Common myeloid progenitor, CD34-positive (primary cell): ENCODE measurements at regions not wholly inside any gene's neighbourhood (a gene's known extent, or its start where the extent isn't known, plus 50 kb on each side); places are given as distances from the start of the nearest gene placed in this dataset.

Source experiments
- CTCF ChIA-PET: fragments of 350-600 bp; sonication (Branson Sonifier 250); formaldehyde crosslinking; loops from one replicate; lab custom pipeline; 2021; ENCODE audit warnings: antibody characterized with exemption; lab: Charles Lee
- POLR2A ChIA-PET: fragments of 350-600 bp; sonication (Branson Sonifier 250); formaldehyde crosslinking; loops from one replicate; lab custom pipeline; 2021; ENCODE audit warnings: antibody characterized with exemption; lab: Charles Lee
- DNase-seq, 3 donors: peaks; one replicate each; pipeline versions ENCODE4 v3.0.0 to v3.0.0-alpha.2; 2013
- H3K27ac ChIP-seq, 2 experiments: 1 replicate in 1 of 2; 2 replicates in 1 of 2; pipeline ENCODE4 v1.7.0; 2013; ENCODE audit warnings: inconsistent platforms in 2 of 2, low read length in 2 of 2, mild to moderate bottlenecking in 2 of 2, low read depth in 1 of 2, moderate library complexity in 1 of 2; ENCODE audit not compliant: severe bottlenecking in 2 of 2, insufficient read depth in 1 of 2, poor library complexity in 1 of 2
- H3K27me3 ChIP-seq, 5 experiments: replicated peaks in 2 of 5; 1 replicate in 3 of 5; 2 replicates in 2 of 5; pipeline versions ENCODE4 v1.6.1 to v1.7.0; 2013; ENCODE audit warnings: low read length in 4 of 5, mild to moderate bottlenecking in 2 of 5, moderate library complexity in 2 of 5, inconsistent platforms in 1 of 5; ENCODE audit not compliant: insufficient read depth in 5 of 5, control insufficient read depth in 4 of 5
- H3K36me3 ChIP-seq, 4 experiments: 1 replicate in 2 of 4; 2 replicates in 2 of 4; pipeline versions ENCODE4 v1.6.1 to v1.7.0; 2013; ENCODE audit warnings: low read length in 3 of 4, control low read depth in 1 of 4, mild to moderate bottlenecking in 1 of 4; ENCODE audit not compliant: control insufficient read depth in 4 of 4, insufficient read depth in 4 of 4
- H3K4me1 ChIP-seq, 4 experiments: 1 replicate in 3 of 4; 2 replicates in 1 of 4; pipeline versions ENCODE4 v1.6.1 to v1.7.1; 2013; ENCODE audit warnings: low read length in 3 of 4, mild to moderate bottlenecking in 3 of 4, control low read depth in 1 of 4, inconsistent platforms in 1 of 4, moderate library complexity in 1 of 4; ENCODE audit not compliant: control insufficient read depth in 4 of 4, insufficient read depth in 4 of 4; ENCODE audit errors: control extremely low read depth in 1 of 4
- H3K4me3 ChIP-seq, 7 experiments: 1 replicate in 4 of 7; 2 replicates in 3 of 7; pipeline versions ENCODE4 v1.5.1 to v1.7.0; 2013; ENCODE audit warnings: mild to moderate bottlenecking in 7 of 7, low read length in 6 of 7, moderate library complexity in 6 of 7, inconsistent platforms in 2 of 7, low read depth in 2 of 7, control low read depth in 1 of 7; ENCODE audit not compliant: insufficient read depth in 4 of 7, control insufficient read depth in 1 of 7; ENCODE audit errors: extremely low read depth in 1 of 7
- H3K9me3 ChIP-seq, 5 experiments: 1 replicate in 4 of 5; 2 replicates in 1 of 5; pipeline versions ENCODE4 v1.6.1 to v1.7.1; 2013; ENCODE audit warnings: low read length in 4 of 5, mild to moderate bottlenecking in 2 of 5, inconsistent platforms in 1 of 5, low read depth in 1 of 5, moderate library complexity in 1 of 5; ENCODE audit not compliant: control insufficient read depth in 4 of 5, insufficient read depth in 2 of 5; ENCODE audit errors: control extremely low read depth in 1 of 5
- WGBS: methylation state at CpG from one replicate; pipeline ENCODE4 v1.1.5; 2013; ENCODE audit not compliant: insufficient coverage; 5-methylcytosine and 5-hydroxymethylcytosine counted together

DNA sequence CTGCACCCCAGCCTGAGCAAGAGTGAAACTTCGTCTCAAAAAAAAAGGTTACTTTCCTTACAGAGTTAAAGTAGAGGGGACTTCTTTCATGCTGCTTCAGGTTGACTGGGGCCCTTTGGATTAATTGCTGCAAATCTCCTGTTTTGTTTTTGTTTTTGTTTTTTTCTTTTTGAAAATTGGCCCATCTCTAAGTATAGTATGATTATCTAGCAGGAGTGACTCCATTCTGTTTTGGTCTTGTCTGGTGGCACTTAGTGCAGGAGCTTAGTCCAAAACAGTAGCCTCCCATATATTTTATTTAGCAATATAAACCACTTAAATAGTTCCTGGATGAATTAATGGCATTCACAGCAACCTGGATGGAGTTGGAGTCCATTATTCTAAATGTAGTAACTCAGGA is 113.0 kb downstream of the RPL22L1 start:
- 100% methylated on average over 1 of the region's 1 CpG for WGBS
- H3K27me3 ChIP-seq: peaks cover 0 to 5% (median 0%) of the 10 kb centered on the region in 5 experiments
- H3K4me1 ChIP-seq: no peaks in the 10 kb centered on the region
- ChIA-PET POLR2A (no interaction called here), CTCF (interaction anchor here (1.2 kb wide), 1 partner anchor 20 kb away, joined by 3 read pairs; no protein-coding TSS in a partner anchor)
- H3K9me3 ChIP-seq: no peaks in the 10 kb centered on the region
- no peak for DNase-seq
- no peaks in the 10 kb centered on the region for H3K36me3 ChIP-seq
- H3K4me3 ChIP-seq: no peak overlapping the region
- no peak overlapping the region for H3K27ac ChIP-seq

DNA sequence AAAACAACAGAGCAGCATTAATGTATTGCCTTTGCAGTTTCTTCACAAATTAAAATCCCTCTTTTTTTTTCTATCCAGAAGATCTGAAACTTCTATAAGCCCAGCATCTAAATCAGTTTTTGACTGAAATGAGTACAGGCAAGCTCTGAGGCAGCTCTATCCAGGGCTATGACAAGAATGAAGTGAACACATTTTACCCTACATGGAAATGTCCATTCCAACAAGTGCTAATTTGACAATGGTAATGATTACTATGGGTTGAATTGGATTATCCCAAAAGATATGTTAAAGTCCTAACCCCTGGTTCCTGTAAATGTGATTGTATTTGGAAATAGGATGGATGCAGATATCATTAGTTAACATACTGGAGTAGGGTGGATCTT is 115.7 kb downstream of the RPL22L1 start:
- Histone ChIP-seq H3K9me3 (no peaks in the 10 kb centered on the region), H3K4me1 (no peaks in the 10 kb centered on the region), H3K4me3 (no peak overlapping the region), H3K36me3 (no peaks in the 10 kb centered on the region), H3K27ac (no peak overlapping the region), H3K27me3 (peaks cover 0 to 4% (median 0%) of the 10 kb centered on the region in 5 experiments)
- no peak for DNase-seq
- ChIA-PET CTCF (no interaction called here), POLR2A (no interaction called here)

DNA sequence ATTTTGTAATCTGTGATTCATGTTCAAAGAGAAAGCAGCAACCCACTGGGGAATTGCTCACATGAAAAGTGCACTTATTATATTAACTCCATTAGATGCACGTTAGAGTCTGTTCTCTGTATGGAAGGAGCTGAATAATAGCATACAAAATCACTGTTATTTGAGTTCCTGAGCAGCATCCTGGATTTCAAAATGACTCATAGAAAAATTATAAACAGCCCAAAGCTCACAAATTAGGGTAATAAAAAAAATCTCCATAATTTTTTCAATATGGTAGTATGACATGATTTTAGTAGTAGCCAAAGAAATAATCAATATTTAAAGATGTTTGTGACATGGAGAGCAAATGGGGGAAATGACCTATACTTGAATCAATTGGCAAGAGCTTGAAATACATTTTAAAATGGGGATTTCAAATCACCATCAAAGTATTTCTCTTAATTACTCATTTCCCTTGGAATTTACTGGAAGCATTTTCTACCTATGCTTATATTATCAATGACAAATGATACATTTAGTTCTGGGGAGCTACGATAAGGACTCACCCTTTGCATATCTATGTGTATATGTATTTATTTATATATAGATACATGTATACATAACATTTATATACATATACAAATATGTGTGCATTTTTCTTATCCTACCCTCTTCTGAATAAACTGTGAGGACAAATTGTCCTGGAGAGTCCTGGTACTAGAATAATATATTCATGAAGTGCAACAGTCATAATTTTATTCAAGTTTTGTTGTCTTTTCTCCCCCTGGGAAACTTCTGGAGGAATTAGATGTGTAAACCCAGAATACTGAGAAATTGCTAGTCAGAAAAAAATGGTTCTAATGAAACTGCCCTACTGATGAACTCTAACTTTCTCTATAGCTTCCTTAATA is 116.3 kb downstream of the RPL22L1 start:
- Histone ChIP-seq H3K4me1 (no peaks in the 10 kb centered on the region), H3K27me3 (peaks cover 0 to 4% (median 0%) of the 10 kb centered on the region in 5 experiments), H3K9me3 (no peaks in the 10 kb centered on the region), H3K4me3 (no peak overlapping the region), H3K27ac (no peak overlapping the region), H3K36me3 (no peaks in the 10 kb centered on the region)
- ChIA-PET POLR2A (no interaction called here), CTCF (no interaction called here)
- no peak for DNase-seq
- WGBS: no CpG with 5 or more reads among the region's 2 CpGs

DNA sequence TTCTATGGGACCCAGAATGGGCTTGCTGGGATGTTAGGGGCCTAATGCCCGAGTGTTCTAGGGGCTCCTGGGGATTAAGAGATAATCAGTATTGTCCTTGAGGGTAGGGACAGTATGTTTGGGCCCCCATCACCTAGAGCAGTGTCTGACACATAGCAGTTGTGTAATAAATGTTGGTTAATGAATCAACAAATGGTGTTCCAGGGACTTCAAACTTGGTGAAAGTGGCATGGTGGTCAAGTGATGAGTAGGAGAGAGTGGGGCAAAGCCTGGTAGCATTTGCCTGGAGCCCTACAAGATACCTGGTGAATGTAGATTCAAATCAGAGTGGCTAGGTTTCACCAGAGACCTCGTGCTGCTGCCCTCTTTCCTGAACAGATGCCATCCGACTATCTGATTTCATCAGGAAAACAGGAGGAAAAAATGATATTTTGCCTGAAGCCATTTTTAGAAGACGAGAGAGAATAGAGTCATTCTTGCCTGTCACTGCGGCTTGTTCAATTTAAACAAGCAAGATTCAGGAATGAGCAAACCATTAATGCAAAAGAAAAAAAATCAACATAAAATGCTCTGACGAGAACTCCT is 117.3 kb downstream of the RPL22L1 start:
- WGBS: 96% methylated on average over 5 of the region's 6 CpGs
- H3K9me3 ChIP-seq: no peaks in the 10 kb centered on the region
- ChIA-PET CTCF (no interaction called here), POLR2A (no interaction called here)
- no peak for DNase-seq
- no peak overlapping the region for H3K4me3 ChIP-seq
- H3K4me1 ChIP-seq: no peaks in the 10 kb centered on the region
- peaks cover 0 to 4% (median 0%) of the 10 kb centered on the region in 5 experiments for H3K27me3 ChIP-seq
- H3K27ac ChIP-seq: no peak overlapping the region
- H3K36me3 ChIP-seq: no peaks in the 10 kb centered on the region

DNA sequence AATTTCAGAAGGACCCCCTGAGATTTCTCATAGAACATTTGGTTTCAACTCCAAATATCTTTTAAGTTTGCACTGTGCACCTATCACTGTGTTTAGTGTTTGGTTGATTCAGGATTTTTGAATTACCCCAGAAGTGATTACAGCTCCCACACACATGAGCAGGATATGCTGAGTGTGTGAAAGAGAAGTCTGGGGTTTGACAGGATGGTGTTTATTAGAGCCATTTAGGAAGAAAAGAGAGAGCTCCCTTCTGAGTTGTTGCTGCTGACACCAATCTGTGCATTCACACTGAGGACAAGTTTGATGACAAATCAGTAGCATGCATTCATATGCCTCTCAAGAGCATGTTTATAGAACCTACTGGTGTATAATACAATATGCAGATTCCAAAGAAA is 118.1 kb downstream of the RPL22L1 start:
- POLR2A ChIA-PET: no interaction called here
- no peaks in the 10 kb centered on the region for H3K4me1 ChIP-seq
- no peak overlapping the region for H3K4me3 ChIP-seq
- peaks cover 0 to 4% (median 0%) of the 10 kb centered on the region in 5 experiments for H3K27me3 ChIP-seq
- H3K36me3 ChIP-seq: no peaks in the 10 kb centered on the region
- H3K27ac ChIP-seq: no peak overlapping the region
- no peaks in the 10 kb centered on the region for H3K9me3 ChIP-seq
- CTCF ChIA-PET: no interaction called here
- DNase-seq: no peak

DNA sequence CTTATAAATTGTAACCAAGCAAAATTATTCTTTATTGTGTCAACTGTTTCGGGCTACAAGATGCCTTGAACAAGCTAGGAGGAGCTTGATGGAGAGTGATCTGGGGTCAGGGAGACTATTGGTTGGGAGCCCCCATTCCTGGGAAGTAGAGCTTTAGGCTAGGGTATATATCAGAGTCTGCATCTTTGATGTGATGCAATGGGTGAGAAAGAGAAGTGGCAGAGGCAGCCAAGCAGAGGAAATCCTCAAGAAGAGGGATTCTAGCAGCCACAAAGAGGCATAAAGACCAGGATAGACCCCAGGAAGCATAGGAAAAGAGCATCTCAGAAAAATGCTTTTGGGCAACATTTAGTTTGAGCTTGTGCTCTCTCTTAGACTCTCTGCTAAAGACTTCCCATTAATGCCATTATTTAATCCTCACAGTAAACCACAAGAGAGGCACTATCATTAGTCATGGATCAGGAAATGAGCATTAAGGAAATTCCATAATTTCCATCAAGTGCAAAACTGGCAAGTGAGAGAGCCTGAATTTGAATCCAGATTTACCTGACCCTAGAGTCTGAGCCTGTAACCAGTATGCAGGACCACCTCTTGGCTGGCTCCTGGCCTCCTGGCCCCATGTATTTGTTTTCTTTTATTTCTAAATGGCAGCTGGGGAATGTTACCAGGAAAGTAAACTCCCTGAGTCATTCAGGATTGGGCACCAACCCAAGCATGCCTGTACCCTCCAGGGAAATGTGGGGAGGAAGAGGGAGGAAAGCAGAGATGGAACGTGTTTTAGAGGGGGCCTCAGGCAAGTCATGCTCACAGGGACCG is 118.7 kb downstream of the RPL22L1 start:
- Histone ChIP-seq H3K27ac (no peak overlapping the region), H3K36me3 (no peaks in the 10 kb centered on the region), H3K27me3 (peaks cover 0 to 4% (median 0%) of the 10 kb centered on the region in 5 experiments), H3K9me3 (peaks cover 0 to 1% (median 0%) of the 10 kb centered on the region in 5 experiments), H3K4me3 (no peak overlapping the region), H3K4me1 (no peaks in the 10 kb centered on the region)
- WGBS: 67% methylated on average over 2 of the region's 3 CpGs
- CTCF ChIA-PET: interaction anchor here (0.7 to 1.1 kb wide), 2 partner anchors 8 to 9 kb away, joined by 3 read pairs; no protein-coding TSS in a partner anchor
- DNase-seq: no peak
- POLR2A ChIA-PET: no interaction called here
